Kidney tubule cell (primary cell): ENCODE measurements at regions not wholly inside any gene's neighbourhood (a gene's known extent, or its start where the extent isn't known, plus 50 kb on each side); places are given as distances from the start of the nearest gene placed in this dataset.

ENCODE experiments used
- DNase-seq: peaks from one replicate; pipeline ENCODE4 v3.0.0-alpha.2; 2018; ENCODE audit warnings: low spot score

DNA sequence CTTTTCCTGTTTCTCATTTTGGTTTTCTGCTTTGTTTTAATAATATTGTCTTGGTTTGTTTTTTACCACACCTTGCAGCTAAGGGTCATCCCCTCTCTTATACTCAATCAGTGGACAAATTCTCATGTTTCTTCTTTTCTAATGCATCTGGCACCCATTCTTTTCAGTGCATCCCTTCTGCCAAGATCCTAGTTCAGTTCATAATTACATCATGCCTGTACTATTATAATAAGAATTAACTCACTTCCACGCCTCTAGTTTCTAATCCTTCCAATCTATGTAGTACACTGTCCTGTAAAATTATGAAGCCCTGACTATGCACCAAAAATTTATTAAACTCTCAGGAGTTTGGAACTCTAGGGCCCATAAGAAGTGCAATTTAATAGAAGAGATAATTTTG, 126.1 kb downstream of the FAT4 start:
- DNase-seq = no peak

GRCh38 chr4:125444166-125444565, 129.4 kb downstream of the FAT4 start:
- DNase-seq = peak; percentile 7

GRCh38 chr4:125445525-125445924, 130.8 kb downstream of the FAT4 start:
- DNase-seq = no peak

GRCh38 chr4:125447551-125448290, 133.0 kb downstream of the FAT4 start:
- DNase-seq = no peak

DNA sequence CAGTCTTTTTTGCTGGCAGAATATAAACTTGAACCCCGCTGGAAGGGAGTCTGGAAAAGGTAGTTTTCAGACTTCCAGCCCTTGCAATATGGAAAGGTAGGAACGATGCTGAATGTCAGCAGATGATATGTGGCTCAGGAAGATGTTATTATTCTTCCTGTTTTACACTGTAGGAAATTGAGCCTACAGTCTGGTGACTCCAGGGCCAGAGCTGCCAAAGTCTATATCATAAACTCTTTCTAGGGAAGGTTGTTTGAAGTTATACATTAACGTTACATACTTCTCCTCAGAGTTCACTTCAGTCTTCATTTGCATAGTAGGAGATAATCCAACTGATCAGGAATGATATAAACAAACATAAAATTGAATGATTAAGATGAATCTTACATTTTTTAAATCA, 141.3 kb downstream of the FAT4 start:
- DNase-seq = no peak

GRCh38 chr4:125459531-125459930, 144.8 kb downstream of the FAT4 start:
- DNase-seq = no peak

DNA sequence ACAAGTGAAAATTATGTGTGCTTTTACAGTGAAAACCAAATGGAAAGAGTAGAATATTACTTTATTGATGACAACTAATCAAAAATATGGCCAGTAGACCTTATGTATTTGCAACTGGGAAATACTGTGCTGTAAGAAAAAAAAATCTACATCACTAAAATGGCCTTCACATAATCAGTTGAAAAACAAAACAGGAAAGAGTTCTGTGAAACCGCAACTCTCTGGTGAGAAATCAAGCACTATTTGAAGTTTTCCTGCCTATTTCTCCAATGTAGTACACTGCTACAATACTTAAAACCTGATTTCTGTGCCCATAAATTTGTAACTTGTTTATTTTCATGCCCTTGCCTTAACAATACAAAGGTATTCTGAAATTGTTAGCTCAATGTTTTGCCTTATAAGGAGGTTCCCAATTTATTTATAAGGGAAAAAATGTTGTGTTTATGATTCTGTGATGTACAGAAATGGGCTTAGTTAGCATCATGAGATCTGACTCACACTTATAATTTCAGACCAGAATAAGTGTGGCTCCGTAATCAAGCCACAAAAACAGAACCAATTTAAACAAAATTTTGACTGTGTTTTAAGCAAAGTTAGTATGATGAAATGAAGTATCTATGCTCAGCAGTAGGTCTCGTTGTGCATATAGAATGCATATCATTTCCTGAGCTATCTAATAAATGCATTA, 147.1 kb downstream of the FAT4 start:
- no peak for DNase-seq

GRCh38 chr4:125464146-125464545, 149.4 kb downstream of the FAT4 start:
- DNase-seq = no peak

DNA sequence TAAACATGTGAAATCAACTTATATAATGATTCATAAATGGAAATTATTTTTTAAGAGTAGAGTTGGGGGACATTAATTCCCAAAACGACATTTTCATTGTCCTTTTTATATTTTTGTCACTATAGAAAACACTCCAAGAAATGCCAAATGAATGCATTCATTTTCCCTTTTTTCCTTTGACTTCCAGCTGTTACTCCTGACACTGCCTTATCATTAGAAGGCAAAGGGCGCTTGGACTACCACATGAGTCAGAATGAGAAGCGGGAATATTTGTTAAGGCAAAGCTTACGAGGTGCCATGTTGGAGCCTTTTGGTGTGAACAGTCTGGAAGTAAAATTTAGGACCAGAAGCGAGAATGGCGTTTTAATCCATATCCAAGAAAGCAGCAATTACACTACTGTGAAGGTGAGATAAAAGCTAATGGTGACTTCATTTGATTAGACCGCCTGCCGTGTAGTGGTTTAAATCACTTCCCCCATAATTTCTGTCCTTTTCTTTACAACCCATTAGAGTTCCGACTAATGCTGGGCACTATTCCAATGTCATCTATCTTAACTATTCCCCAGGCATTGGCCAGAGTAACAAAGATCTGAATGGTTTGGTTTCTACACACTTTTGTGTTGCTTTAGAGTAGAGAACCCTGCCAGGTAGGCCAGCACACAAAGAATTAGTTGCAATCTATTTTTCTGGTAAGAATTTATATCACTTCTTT, 166.7 kb downstream of the FAT4 start:
- no peak for DNase-seq

DNA sequence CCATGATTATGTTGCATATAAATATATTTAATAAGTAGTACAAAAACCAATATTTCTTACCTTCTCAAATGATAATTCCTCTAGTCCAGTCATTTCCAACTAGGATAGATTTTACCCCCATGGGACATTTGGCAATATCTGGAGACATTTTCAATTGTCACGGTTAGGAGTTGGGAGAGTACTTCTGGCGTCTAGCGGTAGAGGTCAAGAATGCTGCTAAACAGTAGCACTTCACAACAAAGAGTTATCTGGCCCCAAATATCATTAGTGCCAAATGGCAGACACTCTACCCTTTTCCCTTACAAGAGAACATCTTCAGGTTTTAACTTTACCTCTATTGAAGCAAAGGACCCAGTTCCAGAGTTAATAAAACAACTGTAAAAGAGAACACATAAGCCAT, 168.1 kb downstream of the FAT4 start:
- DNase-seq = no peak

- DNase-seq = no peak
Observed at GRCh38 chr4:125483278-125483677, 168.5 kb downstream of the FAT4 start.

GRCh38 chr4:125484912-125485311, 170.2 kb downstream of the FAT4 start:
- no peak for DNase-seq

- DNase-seq = no peak
Observed at GRCh38 chr4:125486351-125486750, 171.6 kb downstream of the FAT4 start.

GRCh38 chr4:125489952-125490690, 175.4 kb downstream of the FAT4 start:
- DNase-seq = no peak

DNA sequence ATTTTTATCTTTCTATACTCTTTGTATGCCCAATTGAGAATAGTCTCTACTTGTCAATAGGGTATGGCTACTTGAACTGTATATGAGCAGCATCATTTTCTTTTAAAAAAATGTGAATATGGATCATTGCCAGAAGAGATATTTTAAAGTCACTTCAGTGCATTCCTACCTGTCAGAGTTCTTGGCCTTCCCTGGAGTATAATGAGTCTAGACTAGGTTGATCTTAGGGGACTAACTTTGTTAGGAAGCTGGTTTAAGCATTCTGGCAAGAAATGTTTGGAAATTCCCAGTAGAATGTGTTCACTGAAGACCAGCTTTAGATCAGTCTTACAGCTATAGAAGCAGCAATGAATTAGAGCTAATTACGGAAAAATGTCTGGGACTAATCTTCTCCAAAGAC, 178.2 kb downstream of the FAT4 start:
- no peak for DNase-seq

- no peak for DNase-seq
Observed at GRCh38 chr4:125497861-125498260, 183.1 kb downstream of the FAT4 start.

DNA sequence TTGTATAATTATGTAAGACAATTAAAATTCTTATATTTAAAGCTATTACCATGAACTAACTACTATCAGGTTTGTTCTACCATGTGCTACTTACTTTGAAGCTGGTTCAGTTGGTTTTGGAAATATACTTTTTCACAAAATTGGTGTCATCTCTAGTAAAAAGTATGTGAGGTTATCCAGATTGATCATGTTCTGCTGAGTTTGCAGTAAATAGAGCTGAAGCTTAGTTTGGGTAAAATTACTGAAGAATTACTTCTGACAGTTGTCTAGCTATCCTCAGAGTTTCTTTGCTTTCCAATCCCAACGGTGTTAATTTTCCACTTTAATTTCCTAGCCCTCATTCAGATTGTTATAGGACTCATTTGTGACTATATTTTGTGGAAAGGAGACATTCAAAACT, 184.2 kb downstream of the FAT4 start:
- DNase-seq = no peak

- no peak for DNase-seq
Observed at GRCh38 chr4:125501090-125501489, 186.3 kb downstream of the FAT4 start.

GRCh38 chr4:125501568-125501967, 186.8 kb downstream of the FAT4 start:
- no peak for DNase-seq

DNA sequence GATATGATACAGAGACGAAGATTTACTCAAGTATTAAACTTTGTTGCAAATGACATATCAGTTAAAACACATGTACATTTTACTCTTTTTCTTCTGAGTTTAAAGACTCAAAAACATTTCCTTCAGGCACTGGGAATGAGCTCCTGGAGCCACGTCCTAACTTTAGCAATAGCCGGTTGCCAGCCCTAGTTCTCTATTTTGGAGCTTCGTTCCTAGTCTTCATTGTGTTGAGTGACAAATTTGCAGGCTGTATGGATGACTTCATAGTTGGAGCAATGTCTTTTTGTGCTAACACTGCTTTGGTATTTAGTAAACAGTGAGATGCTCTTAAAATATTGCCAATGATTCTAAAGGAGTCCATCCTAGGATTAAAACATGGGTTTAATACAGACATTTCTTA, 190.9 kb downstream of the FAT4 start:
- DNase-seq = no peak

- DNase-seq = no peak
Observed at GRCh38 chr4:125507141-125507540, 192.4 kb downstream of the FAT4 start.

DNA sequence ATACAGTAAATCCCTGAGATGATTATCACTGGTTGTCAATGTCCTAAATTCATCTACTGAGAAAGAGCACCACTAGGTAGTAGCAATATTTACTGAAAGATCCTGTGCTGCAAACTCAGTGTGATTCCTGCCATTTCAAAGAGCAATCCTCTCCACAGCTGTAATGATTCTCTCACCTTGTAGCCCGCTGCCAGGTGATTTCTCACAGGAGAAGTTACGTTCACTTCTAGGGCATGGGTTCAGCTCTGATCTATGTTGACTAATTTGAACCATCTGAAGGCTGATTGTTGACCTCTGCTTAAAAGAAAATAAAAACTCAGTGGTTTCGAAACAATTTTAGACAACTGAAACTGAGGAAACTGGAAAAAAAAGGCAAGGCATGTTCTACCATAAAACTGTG, 197.0 kb downstream of the FAT4 start:
- DNase-seq = no peak

- no peak for DNase-seq
Observed at GRCh38 chr4:125515016-125515415, 200.3 kb downstream of the FAT4 start.
